ENCODE measurements at regions not wholly inside any gene's neighbourhood (a gene's known extent, or its start where the extent isn't known, plus 50 kb on each side); places are given as distances from the start of the nearest gene placed in this dataset.

DNA sequence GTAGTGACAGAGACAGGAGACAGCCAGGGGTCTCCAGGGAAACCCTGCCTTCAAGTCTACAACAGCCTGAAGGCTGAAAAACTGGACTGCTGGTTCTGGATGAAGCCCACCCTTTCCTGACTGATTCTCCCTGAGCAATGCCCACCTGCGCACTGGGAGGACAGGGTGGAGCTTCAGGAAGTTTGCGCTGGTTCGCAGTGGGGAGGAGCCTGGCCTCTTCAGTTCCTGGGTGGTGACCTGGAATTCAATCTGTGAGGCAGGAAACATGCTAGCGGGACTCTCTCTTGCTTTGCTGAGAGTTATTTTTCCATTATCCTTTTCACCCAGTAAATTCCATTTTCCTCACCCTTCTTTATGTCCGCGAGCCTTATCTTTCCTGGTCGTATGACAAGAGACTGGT lies 600.8 kb downstream of the TRHDE start:
- H3K27ac ChIP-seq = no peak overlapping the region
- DNase-seq = no peak
- no peaks in the 10 kb centered on the region for H3K36me3 ChIP-seq
- no peaks in the 10 kb centered on the region for H3K4me1 ChIP-seq
- H3K4me3 ChIP-seq = no peak overlapping the region
- H3K27me3 ChIP-seq = no peaks in the 10 kb centered on the region
- TF ChIP-seq EP300 (IDR thresholded peaks at IDR 0.05) (no peak), POLR2A (IDR thresholded peaks at IDR 0.05) (no peak), POLR2AphosphoS5 (IDR thresholded peaks at IDR 0.05) (no peak)
- TF ChIP-seq, protein P1, sequence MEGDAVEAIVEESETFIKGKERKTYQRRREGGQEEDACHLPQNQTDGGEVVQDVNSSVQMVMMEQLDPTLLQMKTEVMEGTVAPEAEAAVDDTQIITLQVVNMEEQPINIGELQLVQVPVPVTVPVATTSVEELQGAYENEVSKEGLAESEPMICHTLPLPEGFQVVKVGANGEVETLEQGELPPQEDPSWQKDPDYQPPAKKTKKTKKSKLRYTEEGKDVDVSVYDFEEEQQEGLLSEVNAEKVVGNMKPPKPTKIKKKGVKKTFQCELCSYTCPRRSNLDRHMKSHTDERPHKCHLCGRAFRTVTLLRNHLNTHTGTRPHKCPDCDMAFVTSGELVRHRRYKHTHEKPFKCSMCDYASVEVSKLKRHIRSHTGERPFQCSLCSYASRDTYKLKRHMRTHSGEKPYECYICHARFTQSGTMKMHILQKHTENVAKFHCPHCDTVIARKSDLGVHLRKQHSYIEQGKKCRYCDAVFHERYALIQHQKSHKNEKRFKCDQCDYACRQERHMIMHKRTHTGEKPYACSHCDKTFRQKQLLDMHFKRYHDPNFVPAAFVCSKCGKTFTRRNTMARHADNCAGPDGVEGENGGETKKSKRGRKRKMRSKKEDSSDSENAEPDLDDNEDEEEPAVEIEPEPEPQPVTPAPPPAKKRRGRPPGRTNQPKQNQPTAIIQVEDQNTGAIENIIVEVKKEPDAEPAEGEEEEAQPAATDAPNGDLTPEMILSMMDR (IDR thresholded peaks at IDR 0.05) = no peak
- 77 to 82% (median 81%) methylated on average over 7 of the region's 7 CpGs for WGBS, 5 donors
- intact Hi-C loops (cut with DNase I; ENCODE audit: low total_unique reads) = no loop called here
- peaks cover 0 to 21% (median 5%) of the 10 kb centered on the region in 4 donors for H3K9me3 ChIP-seq

DNA sequence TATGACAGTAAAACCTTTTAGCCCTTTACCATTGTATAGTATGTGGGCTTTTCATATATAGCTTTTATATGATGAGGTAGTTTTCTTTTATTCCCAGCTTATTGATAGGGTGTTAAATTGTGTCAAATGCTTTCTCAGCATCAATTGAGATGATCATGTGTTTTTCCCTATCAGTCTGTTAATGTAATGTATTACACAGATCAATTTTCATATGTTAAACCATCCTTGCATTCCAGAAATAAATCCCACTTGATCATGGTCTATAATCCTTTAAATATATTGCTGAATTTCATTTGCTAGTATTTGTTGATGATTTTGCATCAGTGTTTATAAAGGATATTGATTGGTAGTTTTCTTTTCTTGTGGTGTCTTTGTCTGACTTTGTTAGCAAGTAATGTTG lies 603.9 kb downstream of the TRHDE start:
- DNase-seq = no peak
- TF ChIP-seq, protein P1 (IDR thresholded peaks at IDR 0.05) = no peak
- TF ChIP-seq EP300 (IDR thresholded peaks at IDR 0.05) (no peak), POLR2A (IDR thresholded peaks at IDR 0.05) (no peak), POLR2AphosphoS5 (IDR thresholded peaks at IDR 0.05) (no peak)
- Histone ChIP-seq H3K4me1 (no peaks in the 10 kb centered on the region), H3K4me3 (no peak overlapping the region), H3K27ac (no peak overlapping the region), H3K9me3 (peaks cover 0 to 31% (median 5%) of the 10 kb centered on the region in 4 donors), H3K27me3 (no peaks in the 10 kb centered on the region), H3K36me3 (no peaks in the 10 kb centered on the region)
- intact Hi-C loops (cut with DNase I; ENCODE audit: low total_unique reads) = no loop called here

DNA sequence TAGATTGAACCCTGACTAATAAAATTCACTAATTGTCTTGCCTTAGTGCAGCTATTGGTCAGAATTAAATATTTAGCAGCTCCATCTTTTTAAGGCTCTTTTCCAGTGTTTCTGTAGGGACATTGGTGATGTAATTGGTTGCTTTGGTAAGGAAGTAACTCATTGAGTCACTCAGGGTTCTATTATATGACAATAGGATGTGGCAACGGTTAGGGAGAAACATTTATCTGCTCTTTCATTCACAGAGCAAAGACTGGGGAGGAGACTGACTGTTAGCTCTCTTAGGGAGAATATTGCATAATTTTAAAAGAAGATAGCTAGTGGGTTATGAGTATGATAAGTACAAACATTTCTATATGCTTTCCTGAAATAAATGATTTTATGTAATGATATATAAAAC lies 616.5 kb downstream of the TRHDE start:
- H3K4me3 ChIP-seq = no peak overlapping the region
- TF ChIP-seq POLR2A (IDR thresholded peaks at IDR 0.05) = no peak
- TF ChIP-seq, protein P1 (IDR thresholded peaks at IDR 0.05) = no peak
- TF ChIP-seq POLR2AphosphoS5 (IDR thresholded peaks at IDR 0.05) = no peak
- TF ChIP-seq EP300 (IDR thresholded peaks at IDR 0.05) = no peak
- no peaks in the 10 kb centered on the region for H3K9me3 ChIP-seq
- intact Hi-C loops (cut with DNase I; ENCODE audit: low total_unique reads) = no loop called here
- no peaks in the 10 kb centered on the region for H3K4me1 ChIP-seq
- H3K27me3 ChIP-seq = no peaks in the 10 kb centered on the region
- DNase-seq = no peak
- 19 to 38% (median 30%) methylated on average over 1 of the region's 1 CpG for WGBS, 5 donors
- no peaks in the 10 kb centered on the region for H3K36me3 ChIP-seq
- H3K27ac ChIP-seq = no peak overlapping the region

DNA sequence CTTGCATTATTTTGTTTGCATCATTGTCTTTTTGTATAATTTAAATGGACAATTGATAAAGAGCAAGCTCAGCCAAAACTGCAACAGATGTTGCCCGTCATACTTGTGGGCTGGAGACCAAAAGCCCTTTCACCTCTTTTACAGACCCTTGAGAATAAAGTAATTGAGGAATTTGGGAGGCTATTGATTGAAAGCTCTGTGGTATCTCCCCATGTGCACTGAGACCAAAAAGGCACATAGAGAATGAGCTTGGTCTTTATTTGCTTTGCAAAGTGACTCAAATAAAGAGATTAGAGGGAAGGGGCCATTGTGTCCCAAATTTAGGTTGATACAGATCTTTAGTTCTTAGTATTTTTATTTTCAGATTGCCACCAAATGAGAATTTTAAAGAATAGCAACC lies 617.6 kb downstream of the TRHDE start:
- Histone ChIP-seq H3K4me1 (no peaks in the 10 kb centered on the region), H3K27me3 (no peaks in the 10 kb centered on the region), H3K27ac (no peak overlapping the region), H3K4me3 (no peak overlapping the region), H3K36me3 (no peaks in the 10 kb centered on the region), H3K9me3 (no peaks in the 10 kb centered on the region)
- WGBS, 5 donors = 20 to 40% (median 27%) methylated on average over 1 of the region's 1 CpG
- TF ChIP-seq POLR2A (IDR thresholded peaks at IDR 0.05) (no peak), POLR2AphosphoS5 (IDR thresholded peaks at IDR 0.05) (no peak), EP300 (IDR thresholded peaks at IDR 0.05) (no peak)
- TF ChIP-seq, protein P1 (IDR thresholded peaks at IDR 0.05) = no peak
- intact Hi-C loops (cut with DNase I; ENCODE audit: low total_unique reads) = no loop called here
- DNase-seq = no peak
